ENCODE measurements at regions not wholly inside any gene's neighbourhood (a gene's known extent, or its start where the extent isn't known, plus 50 kb on each side); places are given as distances from the start of the nearest gene placed in this dataset.

GRCh38 chr5:67374378-67374777, 177.8 kb upstream of the CD180 start:
- no peaks in the 10 kb centered on the region for H3K4me1 ChIP-seq
- TF ChIP-seq CTCF (IDR thresholded peaks at IDR 0.05) (no peak), POLR2AphosphoS5 (IDR thresholded peaks at IDR 0.05) (no peak), EP300 (IDR thresholded peaks at IDR 0.05) (no peak), POLR2A (IDR thresholded peaks at IDR 0.05) (no peak)
- no peak for DNase-seq
- no peak overlapping the region for H3K4me3 ChIP-seq
- no peak overlapping the region for H3K27ac ChIP-seq
- intact Hi-C loops (cut with DNase I; ENCODE audit: low total_unique reads): no loop called here
- H3K36me3 ChIP-seq: no peaks in the 10 kb centered on the region
- no peaks in the 10 kb centered on the region for H3K27me3 ChIP-seq
- 27 to 64% (median 55%) methylated on average over 2 of the region's 2 CpGs for WGBS, 5 donors
- H3K9me3 ChIP-seq: no peaks in the 10 kb centered on the region

- H3K9me3 ChIP-seq: no peaks in the 10 kb centered on the region
- WGBS, 5 donors: 62 to 78% (median 67%) methylated on average over 1 of the region's 1 CpG
- H3K27me3 ChIP-seq: no peaks in the 10 kb centered on the region
- H3K4me1 ChIP-seq: no peaks in the 10 kb centered on the region
- intact Hi-C loops (cut with DNase I; ENCODE audit: low total_unique reads): no loop called here
- no peak overlapping the region for H3K4me3 ChIP-seq
- no peaks in the 10 kb centered on the region for H3K36me3 ChIP-seq
- TF ChIP-seq EP300 (IDR thresholded peaks at IDR 0.05): no peak
- no peak for TF ChIP-seq CTCF (IDR thresholded peaks at IDR 0.05)
- no peak for TF ChIP-seq POLR2AphosphoS5 (IDR thresholded peaks at IDR 0.05)
- no peak for TF ChIP-seq POLR2A (IDR thresholded peaks at IDR 0.05)
- DNase-seq: no peak
- H3K27ac ChIP-seq: no peak overlapping the region
Observed at GRCh38 chr5:67373518-67373917, 176.9 kb upstream of the CD180 start.

GRCh38 chr5:67372887-67373286, 176.3 kb upstream of the CD180 start:
- Histone ChIP-seq H3K9me3 (no peaks in the 10 kb centered on the region), H3K36me3 (no peaks in the 10 kb centered on the region), H3K27me3 (no peaks in the 10 kb centered on the region), H3K4me1 (no peaks in the 10 kb centered on the region), H3K4me3 (no peak overlapping the region), H3K27ac (no peak overlapping the region)
- intact Hi-C loops (cut with DNase I; ENCODE audit: low total_unique reads): no loop called here
- 67 to 85% (median 70%) methylated on average over 1 of the region's 1 CpG for WGBS, 5 donors
- DNase-seq: no peak
- no peak for TF ChIP-seq POLR2AphosphoS5 (IDR thresholded peaks at IDR 0.05)
- no peak for TF ChIP-seq CTCF (IDR thresholded peaks at IDR 0.05)
- TF ChIP-seq POLR2A (IDR thresholded peaks at IDR 0.05): no peak
- TF ChIP-seq EP300 (IDR thresholded peaks at IDR 0.05): no peak

GRCh38 chr5:67371924-67372323, 175.3 kb upstream of the CD180 start:
- Histone ChIP-seq H3K9me3 (no peaks in the 10 kb centered on the region), H3K27me3 (no peaks in the 10 kb centered on the region), H3K4me1 (no peaks in the 10 kb centered on the region), H3K27ac (no peak overlapping the region), H3K36me3 (no peaks in the 10 kb centered on the region), H3K4me3 (no peak overlapping the region)
- WGBS, 5 donors: 69 to 89% (median 85%) methylated on average over 1 of the region's 1 CpG
- no peak for DNase-seq
- no peak for TF ChIP-seq CTCF (IDR thresholded peaks at IDR 0.05)
- no peak for TF ChIP-seq EP300 (IDR thresholded peaks at IDR 0.05)
- no peak for TF ChIP-seq POLR2A (IDR thresholded peaks at IDR 0.05)
- TF ChIP-seq POLR2AphosphoS5 (IDR thresholded peaks at IDR 0.05): no peak
- intact Hi-C loops (cut with DNase I; ENCODE audit: low total_unique reads): no loop called here

All from stomach (tissue), 8 donors.